ENCODE measurements at regions not wholly inside any gene's neighbourhood (a gene's known extent, or its start where the extent isn't known, plus 50 kb on each side); places are given as distances from the start of the nearest gene placed in this dataset.
A peak's percentile ranks its signal among the peaks of the same experiment; 100 is the strongest.

GRCh38 chr10:88064608-88065382, 201.4 kb downstream of the PTEN start:
- Histone ChIP-seq H3K27me3 (replicated peaks) (no peaks in the 10 kb centered on the region), H3K4me3 (no peak overlapping the region), H3K9me3 (replicated peaks) (no peaks in the 10 kb centered on the region; the same call in 1 of the 2 replicates), H3K4me1 (replicated peaks) (peaks cover 19% of the 10 kb centered on the region), H3K27ac (no peak overlapping the region), H3K36me3 (no peaks in the 10 kb centered on the region)
- no peak for DNase-seq (ENCODE audit: low read depth in 1 of 2, low spot score in 2 of 2)

GRCh38 chr10:88065383-88066049, 202.1 kb downstream of the PTEN start:
- DNase-seq (ENCODE audit: low read depth in 1 of 2, low spot score in 2 of 2): no peak
- Histone ChIP-seq H3K27ac (no peak overlapping the region), H3K27me3 (replicated peaks) (no peaks in the 10 kb centered on the region), H3K4me1 (replicated peaks) (peaks cover 23% of the 10 kb centered on the region), H3K36me3 (no peaks in the 10 kb centered on the region), H3K9me3 (replicated peaks) (no peaks in the 10 kb centered on the region; the same call in 1 of the 2 replicates), H3K4me3 (no peak overlapping the region)

- Histone ChIP-seq H3K27me3 (replicated peaks) (no peaks in the 10 kb centered on the region), H3K27ac (no peak overlapping the region), H3K4me3 (no peak overlapping the region), H3K9me3 (replicated peaks) (no peaks in the 10 kb centered on the region), H3K4me1 (replicated peaks) (peaks cover 23% of the 10 kb centered on the region), H3K36me3 (no peaks in the 10 kb centered on the region)
- no peak for DNase-seq (ENCODE audit: low read depth in 1 of 2, low spot score in 2 of 2)
Observed at GRCh38 chr10:88066319-88066718, 202.9 kb downstream of the PTEN start.

- Histone ChIP-seq H3K27me3 (replicated peaks) (no peaks in the 10 kb centered on the region), H3K4me3 (no peak overlapping the region), H3K27ac (no peak overlapping the region), H3K36me3 (no peaks in the 10 kb centered on the region), H3K4me1 (replicated peaks) (peaks cover 23% of the 10 kb centered on the region), H3K9me3 (replicated peaks) (no peaks in the 10 kb centered on the region)
- DNase-seq (ENCODE audit: low read depth in 1 of 2, low spot score in 2 of 2): no peak
Observed at GRCh38 chr10:88066876-88067275, 203.5 kb downstream of the PTEN start.

GRCh38 chr10:88067737-88068136, 204.3 kb downstream of the PTEN start:
- no peak for DNase-seq (ENCODE audit: low read depth in 1 of 2, low spot score in 2 of 2)
- Histone ChIP-seq H3K36me3 (no peaks in the 10 kb centered on the region), H3K9me3 (replicated peaks) (no peaks in the 10 kb centered on the region), H3K4me3 (no peak overlapping the region), H3K27ac (no peak overlapping the region), H3K4me1 (replicated peaks) (peaks cover 15% of the 10 kb centered on the region), H3K27me3 (replicated peaks) (no peaks in the 10 kb centered on the region)

- Histone ChIP-seq H3K4me3 (no peak overlapping the region), H3K36me3 (no peaks in the 10 kb centered on the region), H3K27ac (no peak overlapping the region), H3K27me3 (replicated peaks) (no peaks in the 10 kb centered on the region), H3K4me1 (replicated peaks) (peaks cover 4% of the 10 kb centered on the region), H3K9me3 (replicated peaks) (no peaks in the 10 kb centered on the region)
- no peak for DNase-seq (ENCODE audit: low read depth in 1 of 2, low spot score in 2 of 2)
Observed at GRCh38 chr10:88069338-88069737, 205.9 kb downstream of the PTEN start.

GRCh38 chr10:88070080-88070880, 206.9 kb downstream of the PTEN start:
- Histone ChIP-seq H3K9me3 (replicated peaks) (no peaks in the 10 kb centered on the region), H3K4me3 (no peak overlapping the region), H3K27ac (no peak overlapping the region), H3K4me1 (replicated peaks) (peaks cover 4% of the 10 kb centered on the region), H3K36me3 (no peaks in the 10 kb centered on the region), H3K27me3 (replicated peaks) (no peaks in the 10 kb centered on the region)
- DNase-seq (ENCODE audit: low read depth in 1 of 2, low spot score in 2 of 2): peak in 1 of 2 experiments; percentile 9

- Histone ChIP-seq H3K36me3 (no peaks in the 10 kb centered on the region), H3K4me1 (replicated peaks) (peaks cover 4% of the 10 kb centered on the region), H3K27ac (no peak overlapping the region), H3K4me3 (no peak overlapping the region), H3K27me3 (replicated peaks) (no peaks in the 10 kb centered on the region), H3K9me3 (replicated peaks) (no peaks in the 10 kb centered on the region)
- DNase-seq (ENCODE audit: low read depth in 1 of 2, low spot score in 2 of 2): no peak
Observed at GRCh38 chr10:88071879-88072278, 208.5 kb downstream of the PTEN start.

- H3K27me3 ChIP-seq (replicated peaks): no peaks in the 10 kb centered on the region
- H3K36me3 ChIP-seq: no peaks in the 10 kb centered on the region
- no peaks in the 10 kb centered on the region for H3K9me3 ChIP-seq (replicated peaks)
- no peak overlapping the region for H3K27ac ChIP-seq
- peaks cover 4% of the 10 kb centered on the region for H3K4me1 ChIP-seq (replicated peaks)
- no peak for DNase-seq (ENCODE audit: low read depth in 1 of 2, low spot score in 2 of 2)
- no peak overlapping the region for H3K4me3 ChIP-seq
Observed at GRCh38 chr10:88073682-88074081, 210.3 kb downstream of the PTEN start.

GRCh38 chr10:88074971-88075370, 211.5 kb downstream of the PTEN start:
- no peak overlapping the region for H3K4me3 ChIP-seq
- no peaks in the 10 kb centered on the region for H3K9me3 ChIP-seq (replicated peaks)
- no peak for DNase-seq (ENCODE audit: low read depth in 1 of 2, low spot score in 2 of 2)
- no peaks in the 10 kb centered on the region for H3K27me3 ChIP-seq (replicated peaks)
- H3K4me1 ChIP-seq (replicated peaks): peaks cover 6% of the 10 kb centered on the region
- H3K36me3 ChIP-seq: no peaks in the 10 kb centered on the region
- H3K27ac ChIP-seq: no peak overlapping the region

- Histone ChIP-seq H3K27me3 (replicated peaks) (no peaks in the 10 kb centered on the region), H3K36me3 (no peaks in the 10 kb centered on the region), H3K4me3 (no peak overlapping the region), H3K4me1 (replicated peaks) (peaks cover 8% of the 10 kb centered on the region), H3K9me3 (replicated peaks) (no peaks in the 10 kb centered on the region), H3K27ac (no peak overlapping the region)
- DNase-seq (ENCODE audit: low read depth in 1 of 2, low spot score in 2 of 2): no peak
Observed at GRCh38 chr10:88076027-88076880, 212.8 kb downstream of the PTEN start.

GRCh38 chr10:88077977-88078376, 214.6 kb downstream of the PTEN start:
- H3K27me3 ChIP-seq (replicated peaks): no peaks in the 10 kb centered on the region
- no peak for DNase-seq (ENCODE audit: low read depth in 1 of 2, low spot score in 2 of 2)
- no peaks in the 10 kb centered on the region for H3K9me3 ChIP-seq (replicated peaks)
- H3K4me3 ChIP-seq: no peak overlapping the region
- no peaks in the 10 kb centered on the region for H3K36me3 ChIP-seq
- H3K27ac ChIP-seq: no peak overlapping the region
- peaks cover 8% of the 10 kb centered on the region for H3K4me1 ChIP-seq (replicated peaks)

GRCh38 chr10:88080213-88080612, 216.8 kb downstream of the PTEN start:
- Histone ChIP-seq H3K9me3 (replicated peaks) (no peaks in the 10 kb centered on the region), H3K4me1 (replicated peaks) (peaks cover 8% of the 10 kb centered on the region), H3K4me3 (no peak overlapping the region), H3K27me3 (replicated peaks) (no peaks in the 10 kb centered on the region), H3K36me3 (no peaks in the 10 kb centered on the region), H3K27ac (no peak overlapping the region)
- DNase-seq (ENCODE audit: low read depth in 1 of 2, low spot score in 2 of 2): peak in 1 of 2 experiments; percentile 40
